Ovary (tissue), 7 donors: ENCODE measurements at regions not wholly inside any gene's neighbourhood (a gene's known extent, or its start where the extent isn't known, plus 50 kb on each side); places are given as distances from the start of the nearest gene placed in this dataset.

Experiments used
- DNase-seq, 5 donors: peaks; one replicate each; pipeline ENCODE4 v3.0.0-alpha.2; 2019 to 2020
- H3K27ac ChIP-seq, 2 donors: fragments of 200-600 bp; one replicate each; pipeline versions ENCODE4 v1.5.1 to v1.8.0; 2019 to 2022
- H3K27me3 ChIP-seq: fragments of 200-600 bp; one replicate; pipeline ENCODE4 v1.8.0; 2022
- H3K36me3 ChIP-seq: fragments of 200-600 bp; sonication (generic); one replicate; pipeline ENCODE4 v1.5.1; 2019
- H3K4me1 ChIP-seq: one replicate; pipeline ENCODE4 v1.8.1; 2013; ENCODE audit warnings: mild to moderate bottlenecking, moderate library complexity; ENCODE audit not compliant: insufficient read depth
- H3K4me3 ChIP-seq: fragments of 200-600 bp; sonication (generic); one replicate; pipeline ENCODE4 v1.5.1; 2017
- H3K9me3 ChIP-seq, 2 donors: fragments of 200-600 bp in 1 of 2; sonication (generic) in 1 of 2; one replicate each; pipeline versions ENCODE4 v1.5.1 to v1.8.1; 2013 to 2019; ENCODE audit warnings: mild to moderate bottlenecking in 1 of 2, moderate library complexity in 1 of 2
- EP300 ChIP-seq: sonication (generic); formaldehyde crosslinking; IDR thresholded peaks from one replicate; pipeline ENCODE4 v1.6.1; 2017; ENCODE audit warnings: antibody characterized with exemption
- POLR2A ChIP-seq: fragments of 450-650 bp; IDR thresholded peaks from one replicate; pipeline ENCODE4 v1.6.1; 2017; ENCODE audit warnings: antibody characterized with exemption, mild to moderate bottlenecking, moderate library complexity
- WGBS, 3 donors: extraction: QIAGEN DNeasy Blood & Tissue Kit in 1 of 3; methylation state at CpG; one replicate each; pipeline versions ENCODE4 v1.1.5 to v1.1.7; 2013 to 2017; 5-methylcytosine and 5-hydroxymethylcytosine counted together
- intact Hi-C, 4 donors: fragments of 100-400 bp; cut with DNase I; formaldehyde crosslinking; loops; one replicate each; pipeline versions ENCODE4 v1.11.0 to v1.15.1; 2022 to 2023
- TF ChIP-seq, protein P1 (sequence below), 3 donors: fragments of 450-650 bp in 2 of 3; fragments of 200-600 bp in 1 of 3; IDR thresholded peaks; one replicate each; pipeline versions ENCODE4 v1.5.1 to v1.8.0; 2016 to 2022; ENCODE audit warnings: antibody characterized with exemption in 3 of 3, mild to moderate bottlenecking in 1 of 3
- donor health status: DM: no; HTN: no; CAD: no; lungs with moderate emphysema.
- donor health status: DM: no; HTN: no; CAD: no.
- donor health status: Bipolar disorder and iron deficiency.
- donor health status: DM: no; HTN: no; CAD: no.
- donor health status: DM: yes; HTN: yes; CAD: no.

- Histone ChIP-seq H3K9me3 (no peaks in the 10 kb centered on the region), H3K4me3 (no peak overlapping the region), H3K4me1 (no peaks in the 10 kb centered on the region), H3K27ac (no peak overlapping the region), H3K27me3 (no peaks in the 10 kb centered on the region), H3K36me3 (no peaks in the 10 kb centered on the region)
- TF ChIP-seq, protein P1, sequence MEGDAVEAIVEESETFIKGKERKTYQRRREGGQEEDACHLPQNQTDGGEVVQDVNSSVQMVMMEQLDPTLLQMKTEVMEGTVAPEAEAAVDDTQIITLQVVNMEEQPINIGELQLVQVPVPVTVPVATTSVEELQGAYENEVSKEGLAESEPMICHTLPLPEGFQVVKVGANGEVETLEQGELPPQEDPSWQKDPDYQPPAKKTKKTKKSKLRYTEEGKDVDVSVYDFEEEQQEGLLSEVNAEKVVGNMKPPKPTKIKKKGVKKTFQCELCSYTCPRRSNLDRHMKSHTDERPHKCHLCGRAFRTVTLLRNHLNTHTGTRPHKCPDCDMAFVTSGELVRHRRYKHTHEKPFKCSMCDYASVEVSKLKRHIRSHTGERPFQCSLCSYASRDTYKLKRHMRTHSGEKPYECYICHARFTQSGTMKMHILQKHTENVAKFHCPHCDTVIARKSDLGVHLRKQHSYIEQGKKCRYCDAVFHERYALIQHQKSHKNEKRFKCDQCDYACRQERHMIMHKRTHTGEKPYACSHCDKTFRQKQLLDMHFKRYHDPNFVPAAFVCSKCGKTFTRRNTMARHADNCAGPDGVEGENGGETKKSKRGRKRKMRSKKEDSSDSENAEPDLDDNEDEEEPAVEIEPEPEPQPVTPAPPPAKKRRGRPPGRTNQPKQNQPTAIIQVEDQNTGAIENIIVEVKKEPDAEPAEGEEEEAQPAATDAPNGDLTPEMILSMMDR (IDR thresholded peaks at IDR 0.05): no peak
- TF ChIP-seq POLR2A (no peak), EP300 (no peak)
- intact Hi-C loops: no loop called here
- WGBS, 3 donors: 56 to 70% (median 60%) methylated on average over 5 of the region's 5 CpGs
- DNase-seq: no peak
Measured at GRCh38 chr3:43926055-43926454, 235.3 kb downstream of the ABHD5 start.

GRCh38 chr3:43932921-43933320 is 242.2 kb downstream of the ABHD5 start:
- no peak for DNase-seq

GRCh38 chr3:43948013-43948412 is 257.3 kb downstream of the ABHD5 start:
- Histone ChIP-seq H3K36me3 (no peaks in the 10 kb centered on the region), H3K4me1 (no peaks in the 10 kb centered on the region), H3K27me3 (no peaks in the 10 kb centered on the region), H3K9me3 (no peaks in the 10 kb centered on the region), H3K4me3 (no peak overlapping the region), H3K27ac (no peak overlapping the region)
- WGBS, 3 donors: 77 to 80% (median 78%) methylated on average over 5 of the region's 5 CpGs
- DNase-seq: no peak
- intact Hi-C loops: no loop called here
- TF ChIP-seq, protein P1 (IDR thresholded peaks at IDR 0.05): no peak
- no peak for TF ChIP-seq POLR2A
- TF ChIP-seq EP300: no peak

More at GRCh38 chr3:43932921-43933320, 242.2 kb downstream of the ABHD5 start:
- Histone ChIP-seq H3K27me3 (no peaks in the 10 kb centered on the region), H3K4me3 (no peak overlapping the region), H3K36me3 (no peaks in the 10 kb centered on the region), H3K27ac (no peak overlapping the region), H3K9me3 (no peaks in the 10 kb centered on the region), H3K4me1 (no peaks in the 10 kb centered on the region)
- intact Hi-C loops: no loop called here
- 33 to 61% (median 45%) methylated on average over 3 of the region's 3 CpGs for WGBS, 3 donors
- TF ChIP-seq, protein P1 (IDR thresholded peaks at IDR 0.05): no peak
- TF ChIP-seq POLR2A (no peak), EP300 (no peak)

GRCh38 chr3:43949594-43949993 is 258.9 kb downstream of the ABHD5 start:
- Histone ChIP-seq H3K27ac (no peak overlapping the region), H3K27me3 (no peaks in the 10 kb centered on the region), H3K36me3 (no peaks in the 10 kb centered on the region), H3K9me3 (no peaks in the 10 kb centered on the region), H3K4me3 (no peak overlapping the region), H3K4me1 (no peaks in the 10 kb centered on the region)
- intact Hi-C loops: no loop called here
- TF ChIP-seq POLR2A: no peak
- TF ChIP-seq, protein P1 (IDR thresholded peaks at IDR 0.05): no peak
- no peak for TF ChIP-seq EP300
- no peak for DNase-seq
- WGBS, 3 donors: 72 to 82% (median 76%) methylated on average over 6 of the region's 6 CpGs
